ENCODE measurements at regions not wholly inside any gene's neighbourhood (a gene's known extent, or its start where the extent isn't known, plus 50 kb on each side); places are given as distances from the start of the nearest gene placed in this dataset.
A peak's percentile ranks its signal among the peaks of the same experiment; 100 is the strongest.

DNA sequence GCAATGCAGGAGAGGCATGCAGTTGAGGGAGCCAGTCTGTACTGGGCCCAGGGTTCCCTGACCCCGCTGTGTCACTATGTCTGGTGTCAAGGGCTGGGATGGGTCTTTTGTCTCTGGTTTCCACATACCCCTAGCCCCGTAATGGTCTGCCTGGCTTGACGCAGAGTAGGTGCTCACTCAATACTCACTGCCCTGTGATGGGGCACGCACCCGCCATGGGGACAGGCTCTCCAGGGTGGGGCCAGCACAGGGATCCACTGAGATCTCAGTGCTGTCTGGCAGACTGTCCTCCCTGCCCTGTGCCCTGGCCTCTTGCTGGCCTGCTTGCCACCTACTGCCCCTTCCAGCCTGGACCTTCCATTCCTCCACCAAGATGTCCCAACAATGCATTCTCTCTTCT is 101.7 kb upstream of the CD82 start:
- H3K4me1 ChIP-seq (ENCODE audit: control insufficient read depth in 1 of 2, insufficient read depth in 2 of 2, low read length in 2 of 2) = no peaks in the 10 kb centered on the region
- peaks cover 0 to 4% of the 10 kb centered on the region in 2 experiments; a peak in 1 of 4 replicates for H3K9me3 ChIP-seq (ENCODE audit: control insufficient read depth in 1 of 2, insufficient read depth in 1 of 2, low read depth in 1 of 2, low read length in 2 of 2)
- no TSS peak for BruUV-seq (replicated peaks)
- H3K79me2 ChIP-seq (ENCODE audit: insufficient read depth, low read length) = no peaks in the 10 kb centered on the region
- no peak overlapping the region for H3K9ac ChIP-seq (ENCODE audit: low read length)
- CTCF ChIA-PET = no interaction called here
- H3K27ac ChIP-seq (ENCODE audit: low read depth, low read length) = no peak overlapping the region
- no peak overlapping the region for H2AFZ ChIP-seq (ENCODE audit: low read depth, low read length, poor library complexity, severe bottlenecking)
- no peak for ATAC-seq
- H3K36me3 ChIP-seq (ENCODE audit: control insufficient read depth in 1 of 2, insufficient read depth in 2 of 2, low read length in 2 of 2) = no peaks in the 10 kb centered on the region
- no peak for DNase-seq (ENCODE audit: low read depth, low spot score)
- no peak overlapping the region for H3K4me3 ChIP-seq (replicated peaks in 1 of 2; ENCODE audit: low read depth in 1 of 2, low read length in 2 of 2)
- TF ChIP-seq TCF7L2 (IDR thresholded peaks at IDR 0.05; ENCODE audit: borderline replicate concordance, extremely low read depth, insufficient read depth, insufficient read length) (no peak), SRF (IDR thresholded peaks at IDR 0.05; ENCODE audit: low read depth) (no peak), YY1 (IDR thresholded peaks at IDR 0.05; ENCODE audit: extremely low read depth, insufficient replicate concordance, low read depth, low read length) (no peak)
- H3K4me2 ChIP-seq (ENCODE audit: low read length) = no peak overlapping the region
- no peaks in the 10 kb centered on the region for H4K20me1 ChIP-seq (ENCODE audit: insufficient read depth)
- RAD21 ChIA-PET (ENCODE audit: low non-redundant PET in 1 of 2, low total read pairs in 2 of 2, uncharacterized antibody in 2 of 2, unreplicated experiment in 2 of 2) = no interaction called here
- H3K9me2 ChIP-seq (ENCODE audit: insufficient read depth) = no peaks in the 10 kb centered on the region
- intact Hi-C loops (cut with micrococcal nuclease) = no loop called here
- POLR2A ChIA-PET = no interaction called here
- peaks cover under 1% of the 10 kb centered on the region; the same call in 1 of the 2 replicates for H3K27me3 ChIP-seq (ENCODE audit: insufficient read depth, low read length)

DNA sequence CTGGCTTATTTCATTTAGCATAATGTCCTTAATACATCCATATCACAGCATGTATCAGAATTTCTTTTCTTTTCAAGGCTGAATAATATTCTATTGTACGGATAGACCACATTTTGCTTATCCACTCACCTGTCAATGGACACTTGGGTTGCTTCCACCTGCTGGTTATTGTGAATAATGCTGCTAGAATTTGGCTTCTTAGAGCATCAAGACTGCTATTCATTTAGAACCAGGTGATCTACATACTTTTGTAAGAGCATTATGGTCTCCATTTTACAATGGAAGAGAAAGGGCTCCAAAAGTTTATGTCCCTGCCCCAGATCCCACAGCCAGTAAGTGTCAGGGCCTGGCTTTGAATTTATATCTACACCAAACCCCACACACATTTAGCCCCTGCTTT is 100.7 kb upstream of the CD82 start:
- Histone ChIP-seq H3K27me3 (ENCODE audit: insufficient read depth, low read length) (peaks cover 7% of the 10 kb centered on the region; the same call in 1 of the 2 replicates), H3K4me3 (replicated peaks in 1 of 2; ENCODE audit: low read depth in 1 of 2, low read length in 2 of 2) (no peak overlapping the region), H2AFZ (ENCODE audit: low read depth, low read length, poor library complexity, severe bottlenecking) (no peak overlapping the region), H3K36me3 (ENCODE audit: control insufficient read depth in 1 of 2, insufficient read depth in 2 of 2, low read length in 2 of 2) (no peaks in the 10 kb centered on the region), H3K4me2 (ENCODE audit: low read length) (no peak overlapping the region), H3K9me3 (ENCODE audit: control insufficient read depth in 1 of 2, insufficient read depth in 1 of 2, low read depth in 1 of 2, low read length in 2 of 2) (peaks cover 0 to 4% of the 10 kb centered on the region in 2 experiments; a peak in 1 of 4 replicates), H3K27ac (ENCODE audit: low read depth, low read length) (no peak overlapping the region), H4K20me1 (ENCODE audit: insufficient read depth) (no peaks in the 10 kb centered on the region), H3K9me2 (ENCODE audit: insufficient read depth) (no peaks in the 10 kb centered on the region), H3K79me2 (ENCODE audit: insufficient read depth, low read length) (no peaks in the 10 kb centered on the region), H3K9ac (ENCODE audit: low read length) (no peak overlapping the region), H3K4me1 (ENCODE audit: control insufficient read depth in 1 of 2, insufficient read depth in 2 of 2, low read length in 2 of 2) (no peaks in the 10 kb centered on the region)
- TF ChIP-seq RAD21 (IDR thresholded peaks at IDR 0.05; ENCODE audit: low read depth) (peak; percentile 20; the same call in 1 of the 2 replicates), CBX3 (IDR thresholded peaks at IDR 0.05; ENCODE audit: low read depth) (peak; percentile 71), EZH2 (IDR thresholded peaks at IDR 0.05) (no peak)
- TF ChIP-seq, protein P1, sequence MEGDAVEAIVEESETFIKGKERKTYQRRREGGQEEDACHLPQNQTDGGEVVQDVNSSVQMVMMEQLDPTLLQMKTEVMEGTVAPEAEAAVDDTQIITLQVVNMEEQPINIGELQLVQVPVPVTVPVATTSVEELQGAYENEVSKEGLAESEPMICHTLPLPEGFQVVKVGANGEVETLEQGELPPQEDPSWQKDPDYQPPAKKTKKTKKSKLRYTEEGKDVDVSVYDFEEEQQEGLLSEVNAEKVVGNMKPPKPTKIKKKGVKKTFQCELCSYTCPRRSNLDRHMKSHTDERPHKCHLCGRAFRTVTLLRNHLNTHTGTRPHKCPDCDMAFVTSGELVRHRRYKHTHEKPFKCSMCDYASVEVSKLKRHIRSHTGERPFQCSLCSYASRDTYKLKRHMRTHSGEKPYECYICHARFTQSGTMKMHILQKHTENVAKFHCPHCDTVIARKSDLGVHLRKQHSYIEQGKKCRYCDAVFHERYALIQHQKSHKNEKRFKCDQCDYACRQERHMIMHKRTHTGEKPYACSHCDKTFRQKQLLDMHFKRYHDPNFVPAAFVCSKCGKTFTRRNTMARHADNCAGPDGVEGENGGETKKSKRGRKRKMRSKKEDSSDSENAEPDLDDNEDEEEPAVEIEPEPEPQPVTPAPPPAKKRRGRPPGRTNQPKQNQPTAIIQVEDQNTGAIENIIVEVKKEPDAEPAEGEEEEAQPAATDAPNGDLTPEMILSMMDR (IDR thresholded peaks at IDR 0.05 in 2 of 3, conservative IDR thresholded peaks at IDR 0.05 in 1 of 3; ENCODE audit: borderline replicate concordance in 1 of 3, insufficient read depth in 1 of 3, low read depth in 2 of 3, low read length in 2 of 3) = peak; percentile 14 to 48 (median 30); a peak in 4 of 6 replicates
- intact Hi-C loops (cut with micrococcal nuclease) = no loop called here
- ChIA-PET POLR2A (no interaction called here), CTCF (interaction anchor here (1.1 kb wide), 1 partner anchor 179 kb away, joined by 3 read pairs; no protein-coding TSS in a partner anchor), RAD21 (ENCODE audit: low non-redundant PET in 1 of 2, low total read pairs in 2 of 2, uncharacterized antibody in 2 of 2, unreplicated experiment in 2 of 2) (no interaction called here)
- ATAC-seq = peak; percentile 47; the same call in 1 of the 2 replicates
- peak; percentile 53 for DNase-seq (ENCODE audit: low read depth, low spot score)
- BruUV-seq (replicated peaks) = no TSS peak

Data from HCT116 (cell line).